ENCODE measurements at regions not wholly inside any gene's neighbourhood (a gene's known extent, or its start where the extent isn't known, plus 50 kb on each side); places are given as distances from the start of the nearest gene placed in this dataset.

GRCh38 chr7:19852192-19852591 lies 78.8 kb upstream of the TMEM196 start:
- TF ChIP-seq POLR2AphosphoS5 (IDR thresholded peaks at IDR 0.05; ENCODE audit: insufficient read depth, low read depth, low read length) (no peak), GATA2 (IDR thresholded peaks at IDR 0.05; ENCODE audit: insufficient read depth, insufficient read length, low read depth, low read length) (no peak), EZH2 (IDR thresholded peaks at IDR 0.05; ENCODE audit: borderline replicate concordance, low read depth, low read length, severe bottlenecking) (no peak), CTCF (IDR thresholded peaks at IDR 0.05; ENCODE audit: extremely low read depth in 1 of 2, insufficient read depth in 1 of 2, low read depth in 1 of 2, low read length in 2 of 2) (no peak)
